Astrocyte (in vitro differentiated cells and primary cell): ENCODE measurements at regions not wholly inside any gene's neighbourhood (a gene's known extent, or its start where the extent isn't known, plus 50 kb on each side); places are given as distances from the start of the nearest gene placed in this dataset.
A peak's percentile ranks its signal among the peaks of the same experiment; 100 is the strongest.

Experiments used
- DNase-seq: peaks from one replicate; pipeline ENCODE4 v3.0.0-alpha.2; 2010; ENCODE audit warnings: low read depth
- FAIRE-seq: peaks from 2 replicates; lab custom pipeline; 2011; peaks lifted over from hg19 to GRCh38; lab: Jason Lieb, UNC
- H2AFZ ChIP-seq: 2 replicates; pipeline ENCODE4 v1.6.0; 2012; ENCODE audit warnings: low read depth, low read length, inconsistent platforms
- H3K27ac ChIP-seq: 2 replicates; pipeline ENCODE4 v1.5.1; 2011; ENCODE audit warnings: low read depth, low read length, inconsistent platforms
- H3K27me3 ChIP-seq: 2 replicates; pipeline ENCODE4 v1.6.0; 2011; ENCODE audit warnings: low read length, inconsistent platforms; ENCODE audit not compliant: insufficient read depth
- H3K36me3 ChIP-seq: 2 replicates; pipeline ENCODE4 v1.5.1; 2011; ENCODE audit warnings: low read length, inconsistent platforms; ENCODE audit not compliant: insufficient read depth
- H3K4me1 ChIP-seq: 2 replicates; pipeline ENCODE4 v1.5.1; 2011; ENCODE audit warnings: low read length, inconsistent platforms; ENCODE audit not compliant: insufficient read depth
- H3K4me2 ChIP-seq: 2 replicates; pipeline ENCODE4 v1.6.0; 2012; ENCODE audit warnings: low read length, inconsistent platforms
- H3K4me3 ChIP-seq: 2 replicates; pipeline ENCODE4 v1.5.1; 2011; ENCODE audit warnings: low read depth, mild to moderate bottlenecking, low read length, inconsistent platforms; ENCODE audit not compliant: insufficient read depth
- H3K79me2 ChIP-seq: 2 replicates; pipeline ENCODE4 v1.6.0; 2012; ENCODE audit warnings: mild to moderate bottlenecking, low read length, inconsistent platforms; ENCODE audit not compliant: insufficient read depth
- H3K9ac ChIP-seq: 2 replicates; pipeline ENCODE4 v1.6.0; 2012; ENCODE audit warnings: mild to moderate bottlenecking, low read length, inconsistent platforms
- H3K9me3 ChIP-seq: 2 replicates; pipeline ENCODE4 v1.5.1; 2012; ENCODE audit warnings: low read depth, mild to moderate bottlenecking, low read length, inconsistent platforms; ENCODE audit not compliant: insufficient read depth
- H4K20me1 ChIP-seq: 2 replicates; pipeline ENCODE4 v1.6.0; 2012; ENCODE audit warnings: low read length, inconsistent platforms; ENCODE audit not compliant: insufficient read depth
- H3K27ac Mint-ChIP-seq: one replicate; pipeline ENCODE4 v1.8.0; 2021; ENCODE audit warnings: mild to moderate bottlenecking, mixed read lengths; ENCODE audit not compliant: unreplicated experiment
- H3K27me3 Mint-ChIP-seq: one replicate; pipeline ENCODE4 v1.8.0; 2021; ENCODE audit warnings: low read depth, mixed read lengths; ENCODE audit not compliant: unreplicated experiment
- H3K36me3 Mint-ChIP-seq: one replicate; pipeline ENCODE4 v1.8.0; 2021; ENCODE audit warnings: low read depth, mixed read lengths; ENCODE audit not compliant: unreplicated experiment
- H3K4me1 Mint-ChIP-seq: one replicate; pipeline ENCODE4 v1.8.0; 2021; ENCODE audit warnings: low read depth, mixed read lengths; ENCODE audit not compliant: unreplicated experiment
- H3K4me3 Mint-ChIP-seq: one replicate; pipeline ENCODE4 v1.8.0; 2021; ENCODE audit warnings: mild to moderate bottlenecking, moderate library complexity, mixed read lengths; ENCODE audit not compliant: unreplicated experiment
- H3K9me3 Mint-ChIP-seq: one replicate; pipeline ENCODE4 v1.8.0; 2021; ENCODE audit warnings: mild to moderate bottlenecking, mixed read lengths; ENCODE audit not compliant: unreplicated experiment
- EZH2 ChIP-seq: IDR thresholded peaks from 2 replicates; pipeline ENCODE4 v1.6.1; 2012; ENCODE audit warnings: mild to moderate bottlenecking, low read length, inconsistent platforms; ENCODE audit not compliant: insufficient read depth
- TF ChIP-seq, protein P1 (sequence below): IDR thresholded peaks from 2 replicates; pipeline ENCODE4 v1.5.1; 2011; ENCODE audit warnings: low read depth, mild to moderate bottlenecking, inconsistent platforms, low read length, moderate library complexity; ENCODE audit not compliant: insufficient read depth

DNA sequence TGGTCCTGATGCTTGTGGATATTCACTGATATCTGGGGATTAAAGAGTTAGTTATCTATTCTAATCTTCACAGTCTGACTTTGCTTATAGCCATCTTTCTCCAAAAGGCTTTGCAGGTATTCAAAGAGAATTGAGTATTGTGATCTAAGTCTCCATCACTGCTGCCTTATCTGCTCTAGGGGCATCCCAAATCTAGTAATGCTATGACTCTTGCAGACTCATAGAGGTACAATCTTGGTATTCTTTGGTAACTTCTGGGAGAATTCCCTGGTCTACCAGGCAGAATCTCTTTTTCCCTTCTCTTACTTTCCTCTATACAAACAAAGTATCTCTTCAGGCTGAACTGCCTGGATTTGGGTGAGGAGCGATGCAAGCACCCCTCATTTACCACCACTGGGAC is 746.3 kb downstream of the JRKL start:
- no peak for FAIRE-seq
- Mint-ChIP-seq H3K27ac (no peak overlapping the region), H3K27me3 (no peaks in the 10 kb centered on the region)

DNA sequence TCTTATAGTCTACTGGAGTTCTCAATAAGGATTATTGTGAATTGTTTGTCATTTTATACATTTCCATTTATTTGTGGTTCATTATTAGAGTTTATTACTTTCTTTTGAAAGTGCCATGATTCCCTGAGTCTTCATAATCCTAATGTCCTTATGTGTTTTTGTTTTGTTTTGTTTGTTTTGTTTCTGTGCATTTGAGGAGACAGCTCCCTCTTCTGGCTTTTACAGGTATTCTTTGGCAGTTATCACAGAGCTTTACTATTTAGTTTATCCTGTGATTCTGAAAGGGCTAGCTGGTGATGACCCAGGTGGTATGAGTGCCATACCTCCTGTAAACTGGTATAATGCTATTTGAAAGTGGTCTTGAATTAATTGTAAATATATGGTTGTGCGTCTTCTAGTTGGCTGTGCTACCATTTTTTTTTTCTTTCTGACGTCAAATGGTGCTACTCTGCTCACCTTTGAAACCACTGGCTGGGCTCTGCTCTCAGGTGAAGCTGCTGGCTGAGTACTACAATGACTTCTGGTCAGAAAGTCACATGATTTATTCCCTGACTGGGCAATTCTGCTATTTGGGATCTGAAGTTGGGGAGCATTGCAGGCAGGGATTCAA is 751.2 kb downstream of the JRKL start:
- H3K27me3 ChIP-seq, result no peaks in the 10 kb centered on the region
- H3K4me2 ChIP-seq, result no peak overlapping the region
- H3K4me3 ChIP-seq, result no peak overlapping the region
- no peak overlapping the region for H3K27ac Mint-ChIP-seq
- H3K27me3 Mint-ChIP-seq, result peaks cover 2% of the 10 kb centered on the region
- no peak overlapping the region for H3K27ac ChIP-seq
- H3K4me1 ChIP-seq, result no peaks in the 10 kb centered on the region
- FAIRE-seq, result no peak
- no peaks in the 10 kb centered on the region for H3K36me3 Mint-ChIP-seq
- no peaks in the 10 kb centered on the region for H3K79me2 ChIP-seq
- TF ChIP-seq, protein P1, sequence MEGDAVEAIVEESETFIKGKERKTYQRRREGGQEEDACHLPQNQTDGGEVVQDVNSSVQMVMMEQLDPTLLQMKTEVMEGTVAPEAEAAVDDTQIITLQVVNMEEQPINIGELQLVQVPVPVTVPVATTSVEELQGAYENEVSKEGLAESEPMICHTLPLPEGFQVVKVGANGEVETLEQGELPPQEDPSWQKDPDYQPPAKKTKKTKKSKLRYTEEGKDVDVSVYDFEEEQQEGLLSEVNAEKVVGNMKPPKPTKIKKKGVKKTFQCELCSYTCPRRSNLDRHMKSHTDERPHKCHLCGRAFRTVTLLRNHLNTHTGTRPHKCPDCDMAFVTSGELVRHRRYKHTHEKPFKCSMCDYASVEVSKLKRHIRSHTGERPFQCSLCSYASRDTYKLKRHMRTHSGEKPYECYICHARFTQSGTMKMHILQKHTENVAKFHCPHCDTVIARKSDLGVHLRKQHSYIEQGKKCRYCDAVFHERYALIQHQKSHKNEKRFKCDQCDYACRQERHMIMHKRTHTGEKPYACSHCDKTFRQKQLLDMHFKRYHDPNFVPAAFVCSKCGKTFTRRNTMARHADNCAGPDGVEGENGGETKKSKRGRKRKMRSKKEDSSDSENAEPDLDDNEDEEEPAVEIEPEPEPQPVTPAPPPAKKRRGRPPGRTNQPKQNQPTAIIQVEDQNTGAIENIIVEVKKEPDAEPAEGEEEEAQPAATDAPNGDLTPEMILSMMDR, result peak; percentile 24
- TF ChIP-seq EZH2, result no peak
- no peak overlapping the region for H3K4me3 Mint-ChIP-seq
- no peak overlapping the region for H2AFZ ChIP-seq
- DNase-seq, result no peak
- H3K36me3 ChIP-seq, result no peaks in the 10 kb centered on the region
- H3K4me1 Mint-ChIP-seq, result no peaks in the 10 kb centered on the region
- no peak overlapping the region for H3K9ac ChIP-seq
- no peaks in the 10 kb centered on the region for H3K9me3 Mint-ChIP-seq
- no peaks in the 10 kb centered on the region for H4K20me1 ChIP-seq
- peaks cover 2% of the 10 kb centered on the region for H3K9me3 ChIP-seq

More for the DNA sequence above, 746.3 kb downstream of the JRKL start:
- Histone ChIP-seq H2AFZ (no peak overlapping the region), H3K4me1 (no peaks in the 10 kb centered on the region), H3K79me2 (no peaks in the 10 kb centered on the region), H4K20me1 (no peaks in the 10 kb centered on the region), H3K4me3 (no peak overlapping the region), H3K27me3 (no peaks in the 10 kb centered on the region), H3K36me3 (no peaks in the 10 kb centered on the region), H3K27ac (no peak overlapping the region), H3K4me2 (no peak overlapping the region), H3K9ac (no peak overlapping the region), H3K9me3 (no peaks in the 10 kb centered on the region)
- DNase-seq, result no peak
- H3K4me3 Mint-ChIP-seq, result no peak overlapping the region
- TF ChIP-seq EZH2, result no peak
- TF ChIP-seq, protein P1, result no peak
- no peaks in the 10 kb centered on the region for H3K36me3 Mint-ChIP-seq
- H3K4me1 Mint-ChIP-seq, result no peaks in the 10 kb centered on the region
- H3K9me3 Mint-ChIP-seq, result no peaks in the 10 kb centered on the region

DNA sequence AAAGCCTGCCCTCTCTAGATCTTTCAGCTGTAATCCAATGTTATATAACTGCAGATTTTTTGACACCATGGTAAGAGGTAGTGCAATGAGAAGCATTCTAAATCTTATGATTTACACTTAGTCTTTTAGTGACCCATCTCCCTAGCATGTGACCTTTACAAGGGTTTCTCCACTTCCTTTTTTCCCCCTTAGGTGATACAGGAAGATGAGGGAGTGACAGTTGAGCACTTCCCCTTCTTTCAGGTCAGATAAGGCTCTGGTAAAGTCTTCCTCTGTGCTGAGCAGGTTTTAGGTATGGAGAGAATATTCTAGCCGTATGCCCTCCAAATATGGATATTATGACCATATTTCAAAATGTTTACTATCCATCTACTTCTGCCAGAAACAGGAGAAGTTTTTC is 753.6 kb downstream of the JRKL start:
- Histone ChIP-seq H3K4me3 (no peak overlapping the region), H3K27me3 (no peaks in the 10 kb centered on the region), H3K4me1 (no peaks in the 10 kb centered on the region), H3K9me3 (peaks cover 2% of the 10 kb centered on the region), H3K79me2 (no peaks in the 10 kb centered on the region), H2AFZ (no peak overlapping the region), H3K4me2 (no peak overlapping the region), H3K9ac (no peak overlapping the region), H4K20me1 (no peaks in the 10 kb centered on the region), H3K36me3 (no peaks in the 10 kb centered on the region), H3K27ac (no peak overlapping the region)
- Mint-ChIP-seq H3K9me3 (no peaks in the 10 kb centered on the region), H3K4me3 (no peak overlapping the region), H3K27me3 (peaks cover 2% of the 10 kb centered on the region), H3K4me1 (no peaks in the 10 kb centered on the region), H3K36me3 (no peaks in the 10 kb centered on the region), H3K27ac (no peak overlapping the region)
- FAIRE-seq, result no peak
- DNase-seq, result no peak
- no peak for TF ChIP-seq EZH2
- TF ChIP-seq, protein P1, result no peak
